ENCODE measurements at regions not wholly inside any gene's neighbourhood (a gene's known extent, or its start where the extent isn't known, plus 50 kb on each side); places are given as distances from the start of the nearest gene placed in this dataset.

GRCh38 chr4:144461906-144462305, 184.1 kb upstream of the HHIP start:
- TF ChIP-seq USF1 (IDR thresholded peaks at IDR 0.05) (no peak), RAD21 (IDR thresholded peaks at IDR 0.05; ENCODE audit: low read depth) (no peak), ZBTB7A (IDR thresholded peaks at IDR 0.05; ENCODE audit: low read depth) (no peak)
